IMR-90 (cell line): ENCODE measurements at regions not wholly inside any gene's neighbourhood (a gene's known extent, or its start where the extent isn't known, plus 50 kb on each side); places are given as distances from the start of the nearest gene placed in this dataset.

Experiments
- ATAC-seq: fragments of 200-7000 bp; cut with Tn5 transposase; 2 replicates; pipeline ENCODE4 v1.9.1; 2020; ENCODE audit warnings: low read depth, mild to moderate bottlenecking, moderate library complexity
- BruUV-seq: library from RNA; stranded (reverse); fragments of 400-500 nt; replicated peaks from 2 replicates; lab custom pipeline; 2021; lab: Mats Ljungman, UMichigan
- CTCF ChIA-PET: fragments of 300-600 bp; formaldehyde crosslinking; extraction: SDS; loops from one replicate; lab custom pipeline; 2021; ENCODE audit warnings: antibody characterized with exemption; lab: Yijun Ruan, JAX
- POLR2A ChIA-PET: fragments of 300-600 bp; sonication (Branson Sonifier 250); formaldehyde crosslinking; loops from one replicate; lab custom pipeline; 2022; ENCODE audit warnings: antibody characterized with exemption; ENCODE audit not compliant: unreplicated experiment; lab: Charles Lee
- DNase-seq: peaks from one replicate; pipeline ENCODE4 v3.0.0; 2013
- H2AFZ ChIP-seq: replicated peaks from 2 replicates; pipeline ENCODE3; 2013; ENCODE audit warnings: low read length, mild to moderate bottlenecking; ENCODE audit not compliant: poor library complexity
- H2AK5ac ChIP-seq: 2 replicates; pipeline ENCODE4 v1.6.1; 2013; ENCODE audit warnings: low read depth, low read length, inconsistent platforms
- H2AK9ac ChIP-seq: replicated peaks from 2 replicates; pipeline ENCODE3; 2013; ENCODE audit warnings: mild to moderate bottlenecking, low read depth, low read length, moderate library complexity; ENCODE audit not compliant: poor library complexity
- H2BK120ac ChIP-seq: 2 replicates; pipeline ENCODE4 v1.6.1; 2013; ENCODE audit warnings: low read depth, low read length, inconsistent platforms
- H2BK15ac ChIP-seq: 3 replicates; pipeline ENCODE4 v1.6.1; 2013; ENCODE audit warnings: low read depth, low read length, inconsistent platforms
- H2BK20ac ChIP-seq: 2 replicates; pipeline ENCODE4 v1.6.1; 2013; ENCODE audit warnings: low read depth, mild to moderate bottlenecking, inconsistent platforms, low read length, moderate library complexity
- H2BK5ac ChIP-seq: 2 replicates; pipeline ENCODE4 v1.6.1; 2013; ENCODE audit warnings: mild to moderate bottlenecking, low read depth, low read length, inconsistent platforms; ENCODE audit not compliant: poor library complexity, severe bottlenecking
- H3K14ac ChIP-seq: replicated peaks from 2 replicates; pipeline ENCODE4 v1.6.1; 2013; ENCODE audit warnings: low read depth, low read length, inconsistent platforms
- H3K18ac ChIP-seq: 2 replicates; pipeline ENCODE4 v1.6.1; 2013; ENCODE audit warnings: low read depth, low read length, control low read depth
- H3K23ac ChIP-seq: 2 replicates; pipeline ENCODE4 v1.6.1; 2013; ENCODE audit warnings: low read depth, low read length, inconsistent platforms
- H3K27ac ChIP-seq: 2 replicates; pipeline ENCODE4 v1.5.1; 2013; ENCODE audit warnings: mild to moderate bottlenecking, control low read depth, low read length; ENCODE audit not compliant: insufficient read depth
- H3K27me3 ChIP-seq: 2 replicates; pipeline ENCODE4 v1.6.1; 2013; ENCODE audit warnings: low read length; ENCODE audit not compliant: control insufficient read depth, insufficient read depth
- H3K36me3 ChIP-seq: 2 replicates; pipeline ENCODE4 v1.6.1; 2013; ENCODE audit warnings: low read length, mixed read lengths; ENCODE audit not compliant: control insufficient read depth, insufficient read depth
- H3K4ac ChIP-seq: 2 replicates; pipeline ENCODE4 v1.6.1; 2013; ENCODE audit warnings: low read depth, low read length, inconsistent platforms
- H3K4me1 ChIP-seq: 2 replicates; pipeline ENCODE4 v1.6.1; 2013; ENCODE audit warnings: low read length, mixed read lengths; ENCODE audit not compliant: control insufficient read depth, insufficient read depth
- H3K4me2 ChIP-seq: 2 replicates; pipeline ENCODE4 v1.6.1; 2013; ENCODE audit warnings: low read depth, mild to moderate bottlenecking, control low read depth, low read length, moderate library complexity
- H3K4me3 ChIP-seq: 2 replicates; pipeline ENCODE4 v1.5.1; 2013; ENCODE audit warnings: low read depth, mild to moderate bottlenecking, control low read depth, low read length, moderate library complexity; ENCODE audit not compliant: insufficient read depth
- H3K56ac ChIP-seq: 2 replicates; pipeline ENCODE4 v1.6.1; 2013; ENCODE audit warnings: low read length, inconsistent platforms; ENCODE audit not compliant: insufficient read depth; ENCODE audit errors: extremely low read depth
- H3K79me1 ChIP-seq, 2 experiments: 2 replicates each; pipeline ENCODE4 v1.6.1; 2013; ENCODE audit warnings: low read length in 2 of 2, inconsistent platforms in 1 of 2, low read depth in 1 of 2
- H3K9ac ChIP-seq: 2 replicates; pipeline ENCODE4 v1.6.1; 2013; ENCODE audit warnings: low read depth, low read length, control low read depth
- H3K9me1 ChIP-seq: 2 replicates; pipeline ENCODE4 v1.6.1; 2013; ENCODE audit warnings: low read length, inconsistent platforms; ENCODE audit not compliant: insufficient read depth
- H3K9me3 ChIP-seq: 2 replicates; pipeline ENCODE4 v1.6.1; 2013; ENCODE audit warnings: low read length; ENCODE audit not compliant: control insufficient read depth, insufficient read depth
- H4K20me1 ChIP-seq: 2 replicates; pipeline ENCODE4 v1.6.1; 2013; ENCODE audit warnings: low read length, inconsistent platforms; ENCODE audit not compliant: insufficient read depth
- H4K5ac ChIP-seq: 2 replicates; pipeline ENCODE4 v1.6.1; 2013; ENCODE audit warnings: mild to moderate bottlenecking, low read depth, low read length, control low read depth
- H4K8ac ChIP-seq, 2 experiments: 2 replicates each; pipeline ENCODE4 v1.6.1; 2013; ENCODE audit warnings: low read depth in 2 of 2, low read length in 2 of 2, control low read depth in 1 of 2, inconsistent platforms in 1 of 2
- H4K91ac ChIP-seq: 2 replicates; pipeline ENCODE4 v1.6.1; 2013; ENCODE audit warnings: low read depth, low read length, inconsistent platforms; ENCODE audit not compliant: insufficient read depth
- BHLHE40 ChIP-seq: fragments of 150-350 bp; IDR thresholded peaks from 2 replicates; pipeline ENCODE4 v1.6.1; 2016; ENCODE audit warnings: mild to moderate bottlenecking, low read depth, low read length
- CEBPB ChIP-seq: IDR thresholded peaks from 2 replicates; pipeline ENCODE4 v1.6.1; 2012; ENCODE audit warnings: low read depth, low read length, improper control_type of control experiment
- CTCF ChIP-seq: conservative IDR thresholded peaks from 2 replicates; pipeline ENCODE4 v1.5.1; 2012; ENCODE audit warnings: mild to moderate bottlenecking, low read depth, low read length, improper control_type of control experiment
- FOS ChIP-seq: fragments of 150-350 bp; IDR thresholded peaks from 2 replicates; pipeline ENCODE4 v1.6.1; 2016; ENCODE audit warnings: low read depth, low read length
- MAZ ChIP-seq: IDR thresholded peaks from 2 replicates; pipeline ENCODE4 v1.6.1; 2012; ENCODE audit warnings: low read depth, mild to moderate bottlenecking, low read length, improper control_type of control experiment, moderate library complexity, borderline replicate concordance
- MXI1 ChIP-seq: IDR thresholded peaks from 2 replicates; pipeline ENCODE4 v1.6.1; 2012; ENCODE audit warnings: low read depth, mild to moderate bottlenecking, low read length, moderate library complexity, borderline replicate concordance
- POLR2A ChIP-seq: IDR thresholded peaks from 2 replicates; pipeline ENCODE4 v1.6.1; 2012; ENCODE audit warnings: mild to moderate bottlenecking, low read depth, low read length
- RAD21 ChIP-seq: IDR thresholded peaks from 2 replicates; pipeline ENCODE4 v1.6.1; 2012; ENCODE audit warnings: low read length, improper control_type of control experiment
- RFX5 ChIP-seq: IDR thresholded peaks from 2 replicates; pipeline ENCODE4 v1.8.0; 2012; ENCODE audit warnings: low read depth, mild to moderate bottlenecking, low read length, moderate library complexity
- SMC3 ChIP-seq: fragments of 150-350 bp; IDR thresholded peaks from 2 replicates; pipeline ENCODE4 v1.6.1; 2016; ENCODE audit warnings: low read depth, mild to moderate bottlenecking, antibody characterized with exemption, low read length, moderate library complexity
- USF2 ChIP-seq: fragments of 150-350 bp; IDR thresholded peaks from 2 replicates; pipeline ENCODE4 v1.6.1; 2017; ENCODE audit warnings: mild to moderate bottlenecking, antibody characterized with exemption, low read length, low read depth
- WGBS, 2 experiments: methylation state at CpG; one replicate each; pipeline versions ENCODE4 v1.1.5 to v1.1.7; 2013; ENCODE audit warnings: missing lambda C conversion rate in 2 of 2; ENCODE audit not compliant: insufficient read length in 1 of 2; ENCODE audit errors: extremely low coverage in 2 of 2; 5-methylcytosine and 5-hydroxymethylcytosine counted together
- dilution Hi-C: fragments of 300-500 bp; cut with HindIII; formaldehyde crosslinking; loops from one replicate; pipeline ENCODE4 v1.14.3; 2018; ENCODE audit warnings: low sequenced_read_pairs; ENCODE audit not compliant: unreplicated experiment
- in situ Hi-C: fragments of 300-500 bp; cut with MboI; formaldehyde crosslinking; loops from 3 replicates; pipeline ENCODE4 v1.14.3; 2019; ENCODE audit warnings: low sequenced_read_pairs, inconsistent platforms, mixed read lengths
- intact Hi-C: fragments of 100-400 bp; cut with micrococcal nuclease; formaldehyde crosslinking; loops from 2 replicates; pipeline ENCODE4 v1.10.0; 2022
- TF ChIP-seq, protein P1 (sequence below): fragments of 150-350 bp; IDR thresholded peaks from 2 replicates; pipeline ENCODE4 v1.6.1; 2016; ENCODE audit warnings: low read depth, mild to moderate bottlenecking, low read length, moderate library complexity, borderline replicate concordance

DNA sequence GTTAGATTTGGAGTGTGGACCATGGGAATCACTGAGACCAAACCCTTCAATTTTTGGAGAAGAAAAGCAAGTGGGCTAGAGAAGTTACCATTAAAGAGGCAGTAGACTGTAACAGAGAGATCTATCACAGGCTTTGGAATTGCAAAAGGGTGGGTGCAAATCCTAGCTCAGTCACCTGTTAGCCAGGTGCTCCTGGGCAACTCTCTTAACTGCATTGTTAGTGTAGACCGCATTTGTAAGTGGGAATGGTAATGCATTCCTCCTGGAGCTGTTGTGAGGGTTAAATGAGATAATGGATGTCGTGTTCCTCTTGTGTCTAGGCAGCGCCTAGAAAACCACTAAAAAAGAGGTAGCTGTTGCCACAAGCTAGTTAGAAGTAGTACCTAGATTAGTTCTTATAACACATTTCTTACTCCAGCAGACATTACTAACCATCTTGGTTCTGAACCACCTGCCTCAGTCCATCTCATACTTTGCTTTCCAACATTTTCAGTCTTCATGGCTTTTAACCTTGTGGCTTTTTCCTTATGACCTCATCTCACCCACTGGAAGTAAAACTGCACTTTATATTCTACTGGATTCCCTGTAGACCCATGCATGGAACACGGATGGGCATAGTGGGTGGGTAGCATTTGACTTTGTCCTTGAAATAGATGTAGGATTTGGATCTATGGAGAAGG, 153.0 kb downstream of the HIPK3 start:
- ChIA-PET POLR2A (no interaction called here), CTCF (interaction anchor here (1.0 kb wide), 1 partner anchor 9 kb away, joined by 3 read pairs; no protein-coding TSS in a partner anchor)
- Histone ChIP-seq H3K27ac (no peak overlapping the region), H3K9me3 (no peaks in the 10 kb centered on the region), H3K4ac (no peak overlapping the region), H3K79me1 (peaks cover 0 to 33% of the 10 kb centered on the region in 2 experiments; a peak in 3 of 4 replicates), H2AFZ (no peak overlapping the region), H3K4me1 (no peaks in the 10 kb centered on the region), H2AK9ac (no peak overlapping the region), H3K56ac (no peak overlapping the region), H3K9me1 (no peaks in the 10 kb centered on the region), H3K4me2 (no peak overlapping the region), H2BK5ac (no peak overlapping the region), H3K27me3 (no peaks in the 10 kb centered on the region), H4K5ac (no peak overlapping the region), H4K8ac (no peak overlapping the region), H4K91ac (no peak overlapping the region), H3K18ac (no peak overlapping the region), H3K36me3 (no peaks in the 10 kb centered on the region), H2AK5ac (no peak overlapping the region), H2BK15ac (no peak overlapping the region), H2BK120ac (no peak overlapping the region), H2BK20ac (no peak overlapping the region), H3K14ac (no peak overlapping the region), H3K9ac (no peak overlapping the region), H3K4me3 (no peak overlapping the region), H4K20me1 (no peaks in the 10 kb centered on the region), H3K23ac (0 out of 2 replicates have a peak overlapping the region, but pooled peaks have one; percentile 9)
- TF ChIP-seq FOS (no peak), CEBPB (no peak), RFX5 (no peak), BHLHE40 (no peak), MXI1 (no peak), SMC3 (no peak), CTCF (no peak), MAZ (no peak), POLR2A (no peak), RAD21 (no peak), USF2 (no peak)
- TF ChIP-seq, protein P1, sequence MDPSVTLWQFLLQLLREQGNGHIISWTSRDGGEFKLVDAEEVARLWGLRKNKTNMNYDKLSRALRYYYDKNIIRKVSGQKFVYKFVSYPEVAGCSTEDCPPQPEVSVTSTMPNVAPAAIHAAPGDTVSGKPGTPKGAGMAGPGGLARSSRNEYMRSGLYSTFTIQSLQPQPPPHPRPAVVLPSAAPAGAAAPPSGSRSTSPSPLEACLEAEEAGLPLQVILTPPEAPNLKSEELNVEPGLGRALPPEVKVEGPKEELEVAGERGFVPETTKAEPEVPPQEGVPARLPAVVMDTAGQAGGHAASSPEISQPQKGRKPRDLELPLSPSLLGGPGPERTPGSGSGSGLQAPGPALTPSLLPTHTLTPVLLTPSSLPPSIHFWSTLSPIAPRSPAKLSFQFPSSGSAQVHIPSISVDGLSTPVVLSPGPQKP: no peak
- in situ Hi-C loops (no loop called here), dilution Hi-C loops (no loop called here), intact Hi-C loops (no loop called here)
- no peak for DNase-seq
- BruUV-seq: no TSS peak
- 100% methylated on average over 1 of the region's 4 CpGs; no CpG with 5 or more reads in 1 of the 2 experiments for whole genome bisulfite sequencing, 2 experiments
- ATAC-seq: no peak
